SU-DHL-6 (cell line): ENCODE measurements at regions not wholly inside any gene's neighbourhood (a gene's known extent, or its start where the extent isn't known, plus 50 kb on each side); places are given as distances from the start of the nearest gene placed in this dataset.

Experiments used
- H2AFZ ChIP-seq: fragments of 200-600 bp; sonication (generic); 2 replicates; pipeline ENCODE4 v1.6.1; 2014; ENCODE audit warnings: low read depth, mild to moderate bottlenecking, moderate library complexity, mixed read lengths, antibody characterized with exemption, low read length; ENCODE audit not compliant: severe bottlenecking
- H3F3A ChIP-seq: fragments of 200-600 bp; shearing (Covaris generic); 2 replicates; pipeline ENCODE4 v1.6.0; 2016; ENCODE audit warnings: antibody characterized with exemption, mild to moderate bottlenecking; ENCODE audit not compliant: insufficient read depth
- H3K27ac ChIP-seq: fragments of 200-600 bp; sonication (generic); 2 replicates; pipeline ENCODE4 v1.5.1; 2016; ENCODE audit warnings: low read depth, mild to moderate bottlenecking, low read length, moderate library complexity, mixed read lengths
- H3K27me3 ChIP-seq: fragments of 200-600 bp; sonication (generic), shearing (Covaris generic); 2 replicates; pipeline ENCODE4 v1.6.0; 2014; ENCODE audit warnings: mild to moderate bottlenecking, low read length
- H3K36me3 ChIP-seq: fragments of 200-600 bp; sonication (generic); 2 replicates; pipeline ENCODE4 v1.6.1; 2014; ENCODE audit warnings: mild to moderate bottlenecking, low read length, mixed read lengths
- H3K4me2 ChIP-seq: fragments of 300-600, 200-600 bp; shearing (Covaris generic), sonication (generic); 2 replicates; pipeline ENCODE4 v1.6.0; 2014; ENCODE audit warnings: low read length, low read depth, mild to moderate bottlenecking; ENCODE audit not compliant: poor library complexity, severe bottlenecking
- H3K4me3 ChIP-seq: fragments of 200-600 bp; sonication (generic); 2 replicates; pipeline ENCODE4 v1.5.1; 2014; ENCODE audit warnings: antibody characterized with exemption, low read length, mild to moderate bottlenecking, mixed read lengths; ENCODE audit not compliant: insufficient read depth, poor library complexity, severe bottlenecking
- H3K79me2 ChIP-seq: fragments of 200-600 bp; sonication (generic); 2 replicates; pipeline ENCODE4 v1.6.1; 2014; ENCODE audit warnings: mild to moderate bottlenecking, low read length, moderate library complexity; ENCODE audit not compliant: insufficient read depth
- H3K9ac ChIP-seq: fragments of 200-600 bp; sonication (generic); 2 replicates; pipeline ENCODE4 v1.7.0; 2014; ENCODE audit warnings: mild to moderate bottlenecking, low read length
- H3K9me2 ChIP-seq: fragments of 200-600 bp; sonication (generic); replicated peaks from 2 replicates; pipeline ENCODE4 v1.6.1; 2014; ENCODE audit warnings: low read length; ENCODE audit not compliant: insufficient read depth
- H3K9me3 ChIP-seq: fragments of 200-600 bp; sonication (generic); 2 replicates; pipeline ENCODE4 v1.6.1; 2014; ENCODE audit warnings: low read length, mixed read lengths; ENCODE audit not compliant: insufficient read depth
- H4K20me1 ChIP-seq: fragments of 200-600 bp; sonication (generic); 2 replicates; pipeline ENCODE4 v1.6.1; 2014; ENCODE audit warnings: low read depth, mild to moderate bottlenecking, antibody characterized with exemption, low read length, moderate library complexity, mixed read lengths
- CTCF ChIP-seq: fragments of 200-600 bp; sonication (generic); IDR thresholded peaks from one replicate; pipeline ENCODE4 v1.5.1; 2017; ENCODE audit warnings: antibody characterized with exemption, mild to moderate bottlenecking, low read length, moderate library complexity; ENCODE audit not compliant: insufficient read depth, poor library complexity, severe bottlenecking
- EZH2phosphoT487 ChIP-seq: fragments of 200-600 bp; sonication (generic), shearing (Covaris generic); conservative IDR thresholded peaks from 2 replicates; pipeline ENCODE4 v1.6.1; 2018; ENCODE audit warnings: mild to moderate bottlenecking, antibody characterized with exemption, low read length, moderate library complexity, mixed read lengths

GRCh38 chr2:138215958-138216357 lies 251.7 kb downstream of the HNMT start:
- H3K9me2 ChIP-seq, result no peaks in the 10 kb centered on the region
- H2AFZ ChIP-seq, result no peak overlapping the region
- no peaks in the 10 kb centered on the region for H3K79me2 ChIP-seq
- H3K27me3 ChIP-seq, result no peaks in the 10 kb centered on the region
- H3K9me3 ChIP-seq, result no peaks in the 10 kb centered on the region
- no peaks in the 10 kb centered on the region for H4K20me1 ChIP-seq
- no peaks in the 10 kb centered on the region for H3K36me3 ChIP-seq
- H3K4me2 ChIP-seq, result no peak overlapping the region
- H3K9ac ChIP-seq, result no peak overlapping the region
- H3F3A ChIP-seq, result no peaks in the 10 kb centered on the region
- H3K4me3 ChIP-seq, result no peak overlapping the region
- H3K27ac ChIP-seq, result no peak overlapping the region
- no peak for TF ChIP-seq EZH2phosphoT487
- TF ChIP-seq CTCF, result no peak

GRCh38 chr2:138217975-138218374 lies 253.7 kb downstream of the HNMT start:
- Histone ChIP-seq H3K9me2 (no peaks in the 10 kb centered on the region), H3K79me2 (no peaks in the 10 kb centered on the region), H3F3A (no peaks in the 10 kb centered on the region), H3K36me3 (no peaks in the 10 kb centered on the region), H3K4me2 (no peak overlapping the region), H3K4me3 (no peak overlapping the region), H3K27me3 (no peaks in the 10 kb centered on the region), H3K9me3 (no peaks in the 10 kb centered on the region), H2AFZ (no peak overlapping the region), H3K9ac (no peak overlapping the region), H3K27ac (no peak overlapping the region), H4K20me1 (no peaks in the 10 kb centered on the region)
- TF ChIP-seq CTCF (no peak), EZH2phosphoT487 (no peak)

- no peaks in the 10 kb centered on the region for H3K9me2 ChIP-seq
These were observed 254.1 kb downstream of the HNMT start for GRCh38 chr2:138218397-138218796.

More at GRCh38 chr2:138218397-138218796, 254.1 kb downstream of the HNMT start:
- no peaks in the 10 kb centered on the region for H3K27me3 ChIP-seq
- H3K4me3 ChIP-seq, result no peak overlapping the region
- H3K9ac ChIP-seq, result no peak overlapping the region
- H3F3A ChIP-seq, result no peaks in the 10 kb centered on the region
- H3K4me2 ChIP-seq, result no peak overlapping the region
- TF ChIP-seq CTCF (no peak), EZH2phosphoT487 (no peak)
- no peaks in the 10 kb centered on the region for H3K9me3 ChIP-seq
- H2AFZ ChIP-seq, result no peak overlapping the region
- no peaks in the 10 kb centered on the region for H4K20me1 ChIP-seq
- no peak overlapping the region for H3K27ac ChIP-seq
- H3K79me2 ChIP-seq, result no peaks in the 10 kb centered on the region
- H3K36me3 ChIP-seq, result no peaks in the 10 kb centered on the region
